SK-N-MC (cell line): ENCODE measurements at regions not wholly inside any gene's neighbourhood (a gene's known extent, or its start where the extent isn't known, plus 50 kb on each side); places are given as distances from the start of the nearest gene placed in this dataset.

Experiments
- EZH2 ChIP-seq: fragments of 200-600 bp; sonication (generic); IDR thresholded peaks from one replicate; pipeline ENCODE4 v1.6.1; 2017; ENCODE audit warnings: antibody characterized with exemption
- FOXP2 ChIP-seq: optimal IDR thresholded peaks from 2 replicates; pipeline ENCODE3; 2011; ENCODE audit warnings: mild to moderate bottlenecking, moderate library complexity; ENCODE audit not compliant: insufficient read depth; ENCODE audit errors: extremely low read length, control extremely low read depth
- POLR2AphosphoS5 ChIP-seq: IDR thresholded peaks from 2 replicates; pipeline ENCODE4 v1.6.1; 2012; ENCODE audit warnings: mild to moderate bottlenecking, low read depth, low read length, borderline replicate concordance

GRCh38 chr7:126079151-126079550, 1149.5 kb upstream of the POT1 start:
- TF ChIP-seq EZH2 (no peak), POLR2AphosphoS5 (no peak), FOXP2 (no peak)
